ENCODE measurements at regions not wholly inside any gene's neighbourhood (a gene's known extent, or its start where the extent isn't known, plus 50 kb on each side); places are given as distances from the start of the nearest gene placed in this dataset.

GRCh38 chr5:71976449-71976848 is 130.8 kb upstream of the MAP1B start:
- intact Hi-C loops (cut with DNase I), result no loop called here

GRCh38 chr5:71977311-71977710 is 130.0 kb upstream of the MAP1B start:
- TF ChIP-seq POLR2A (IDR thresholded peaks at IDR 0.05) (no peak), CTCF (IDR thresholded peaks at IDR 0.05) (no peak)
- intact Hi-C loops (cut with DNase I), result no loop called here
- Histone ChIP-seq H3K27ac (no peak overlapping the region), H3K9me3 (replicated peaks in 1 of 3) (peaks cover 0 to 8% (median 0%) of the 10 kb centered on the region in 3 donors), H3K36me3 (replicated peaks in 1 of 2) (no peaks in the 10 kb centered on the region), H3K4me1 (replicated peaks in 1 of 2) (peaks cover 17 to 18% of the 10 kb centered on the region in 2 donors), H3K27me3 (no peaks in the 10 kb centered on the region), H3K4me3 (no peak overlapping the region)
- DNase-seq, result no peak
- WGBS, 4 donors, result 66 to 84% (median 76%) methylated on average over 2 of the region's 2 CpGs

More at GRCh38 chr5:71976449-71976848, 130.8 kb upstream of the MAP1B start:
- Histone ChIP-seq H3K36me3 (replicated peaks in 1 of 2) (no peaks in the 10 kb centered on the region), H3K27ac (no peak overlapping the region), H3K4me1 (replicated peaks in 1 of 2) (peaks cover 17 to 18% of the 10 kb centered on the region in 2 donors), H3K4me3 (no peak overlapping the region), H3K9me3 (replicated peaks in 1 of 3) (peaks cover 0 to 4% (median 0%) of the 10 kb centered on the region in 3 donors), H3K27me3 (no peaks in the 10 kb centered on the region)
- TF ChIP-seq POLR2A (IDR thresholded peaks at IDR 0.05) (no peak), CTCF (IDR thresholded peaks at IDR 0.05) (no peak)
- DNase-seq, result no peak
- WGBS, 4 donors, result 77 to 85% (median 82%) methylated on average over 3 of the region's 3 CpGs

GRCh38 chr5:71978216-71978615 is 129.1 kb upstream of the MAP1B start:
- Histone ChIP-seq H3K27me3 (no peaks in the 10 kb centered on the region), H3K27ac (no peak overlapping the region), H3K36me3 (replicated peaks in 1 of 2) (no peaks in the 10 kb centered on the region), H3K4me1 (replicated peaks in 1 of 2) (peaks cover 17% of the 10 kb centered on the region in 2 donors), H3K9me3 (replicated peaks in 1 of 3) (peaks cover 0 to 8% (median 0%) of the 10 kb centered on the region in 3 donors), H3K4me3 (no peak overlapping the region)
- WGBS, 4 donors, result 50 to 79% (median 75%) methylated on average over 1 of the region's 1 CpG
- DNase-seq, result no peak
- TF ChIP-seq CTCF (IDR thresholded peaks at IDR 0.05), result no peak
- no peak for TF ChIP-seq POLR2A (IDR thresholded peaks at IDR 0.05)
- intact Hi-C loops (cut with DNase I), result no loop called here

- 57 to 72% (median 64%) methylated on average over 2 of the region's 2 CpGs for WGBS, 4 donors
- Histone ChIP-seq H3K4me1 (replicated peaks in 1 of 2) (no peaks in the 10 kb centered on the region), H3K4me3 (no peak overlapping the region), H3K27ac (no peak overlapping the region), H3K9me3 (replicated peaks in 1 of 3) (peaks cover 0 to 8% (median 0%) of the 10 kb centered on the region in 3 donors), H3K27me3 (no peaks in the 10 kb centered on the region), H3K36me3 (replicated peaks in 1 of 2) (no peaks in the 10 kb centered on the region)
- intact Hi-C loops (cut with DNase I), result no loop called here
- no peak for DNase-seq
- no peak for TF ChIP-seq POLR2A (IDR thresholded peaks at IDR 0.05)
These were observed 124.4 kb upstream of the MAP1B start for GRCh38 chr5:71982717-71983395.

DNA sequence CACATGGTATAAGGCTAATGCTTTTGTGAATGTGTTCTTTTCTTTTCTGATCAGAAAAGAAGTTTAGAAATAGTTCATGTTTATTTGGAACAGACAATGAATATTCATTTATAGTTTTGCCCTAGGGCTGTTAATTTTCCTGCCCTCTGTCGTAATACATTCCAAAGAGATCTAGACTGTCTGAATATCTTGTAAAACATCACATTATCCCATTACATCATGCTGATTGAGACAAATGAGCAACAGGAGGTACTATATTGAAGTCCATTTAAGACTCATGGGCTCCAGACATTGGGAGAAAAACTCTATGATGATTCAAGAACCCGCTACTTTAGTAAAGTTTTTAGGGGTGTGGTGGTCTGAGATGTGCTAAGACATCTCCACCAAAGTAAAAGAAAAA is 121.2 kb upstream of the MAP1B start:
- Histone ChIP-seq H3K4me1 (replicated peaks in 1 of 2) (no peaks in the 10 kb centered on the region), H3K36me3 (replicated peaks in 1 of 2) (no peaks in the 10 kb centered on the region), H3K9me3 (replicated peaks in 1 of 3) (peaks cover 0 to 8% (median 0%) of the 10 kb centered on the region in 3 donors), H3K27ac (no peak overlapping the region), H3K4me3 (no peak overlapping the region), H3K27me3 (no peaks in the 10 kb centered on the region)
- 71 to 93% (median 73%) methylated on average over 2 of the region's 2 CpGs for WGBS, 4 donors
- TF ChIP-seq POLR2A (IDR thresholded peaks at IDR 0.05), result no peak
- no peak for TF ChIP-seq CTCF (IDR thresholded peaks at IDR 0.05)
- no peak for DNase-seq
- intact Hi-C loops (cut with DNase I), result no loop called here
